Fibroblast of skin of back (primary cell): ENCODE measurements at regions not wholly inside any gene's neighbourhood (a gene's known extent, or its start where the extent isn't known, plus 50 kb on each side); places are given as distances from the start of the nearest gene placed in this dataset.
A peak's percentile ranks its signal among the peaks of the same experiment; 100 is the strongest.
"Not testable (repeated sequence)": the region's sequence is repeated elsewhere in the genome, so short reads cannot be mapped to it uniquely, and the experiment has no call there.

Experiments used
- DNase-seq: peaks from one replicate; pipeline ENCODE4 v3.0.0-alpha.2; 2013

DNA sequence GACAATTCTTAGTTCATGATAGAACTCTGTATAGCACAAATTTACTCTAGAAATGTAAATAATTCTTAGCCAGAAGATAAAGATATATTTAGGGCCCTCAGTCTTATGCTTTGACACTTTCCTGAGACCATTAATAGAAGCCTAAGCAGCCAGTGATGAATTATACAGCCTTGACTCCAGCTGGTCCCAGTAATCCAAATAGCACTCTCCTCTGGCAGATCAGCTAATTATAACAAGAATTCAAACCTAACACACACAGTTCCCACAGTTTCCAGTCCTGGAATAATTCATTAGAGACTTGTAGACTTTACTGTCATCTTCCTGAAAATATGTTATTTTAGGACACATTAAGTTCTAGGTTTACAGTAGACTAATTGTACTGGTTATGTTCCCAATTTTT lies 50.4 kb downstream of the SHOC1 start:
- no peak for DNase-seq

DNA sequence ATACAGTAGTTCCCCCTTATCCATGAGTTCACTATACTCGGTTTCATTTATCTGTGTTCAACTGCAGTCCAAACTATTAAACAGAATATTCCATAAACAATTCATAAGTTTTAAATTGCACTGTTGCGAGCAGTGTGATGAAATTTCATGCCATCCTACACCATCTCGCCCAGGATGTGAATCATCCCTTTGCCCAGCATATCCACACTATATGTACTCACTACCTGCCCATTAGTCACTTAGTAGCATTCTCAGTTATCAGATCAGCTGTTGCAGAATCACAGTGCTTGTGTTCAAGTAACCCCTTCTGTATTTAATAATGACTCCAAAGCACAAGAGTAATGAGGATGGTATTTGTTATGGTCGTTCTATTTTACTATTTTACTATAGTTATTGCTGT lies 51.5 kb downstream of the SHOC1 start:
- DNase-seq: peak; percentile 79

DNA sequence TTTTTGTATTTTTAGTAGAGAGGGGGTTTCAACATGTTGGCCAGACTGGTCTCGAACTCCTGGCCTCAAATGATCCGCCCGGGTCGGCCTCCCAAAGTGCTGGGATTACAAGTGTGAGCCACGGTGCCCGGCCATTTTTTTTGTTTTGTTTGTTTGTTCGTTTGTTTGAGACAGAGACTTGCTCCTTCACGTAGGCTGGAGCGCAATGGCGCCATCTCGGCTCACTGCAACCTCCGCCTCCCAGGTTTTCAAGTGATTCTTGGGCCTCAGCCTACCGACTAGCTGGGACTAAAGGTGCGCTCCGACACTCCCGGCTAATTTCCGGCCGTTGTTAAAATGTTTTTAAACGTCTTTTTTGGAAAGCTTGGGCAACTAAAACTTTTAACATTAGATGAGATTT lies 54.0 kb downstream of the SHOC1 start:
- no peak for DNase-seq

DNA sequence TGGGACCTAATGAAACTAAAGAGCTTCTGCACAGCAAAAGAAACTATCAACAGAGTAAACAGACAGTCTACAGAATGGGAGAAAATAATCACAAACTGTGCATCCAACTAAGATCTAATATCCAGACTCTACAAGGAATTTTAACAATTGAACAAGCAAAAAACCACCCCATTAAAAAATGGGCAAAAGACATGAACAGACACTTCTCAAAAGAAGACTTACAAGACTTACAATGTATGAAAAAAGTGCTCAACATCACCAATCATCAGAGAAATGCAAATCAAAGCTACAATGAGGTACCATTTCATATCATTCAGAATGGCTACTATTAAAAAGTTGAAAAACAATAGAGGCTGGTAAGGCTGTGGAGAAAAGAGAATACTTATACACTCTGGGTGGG lies 58.0 kb downstream of the SHOC1 start:
- DNase-seq: no peak

DNA sequence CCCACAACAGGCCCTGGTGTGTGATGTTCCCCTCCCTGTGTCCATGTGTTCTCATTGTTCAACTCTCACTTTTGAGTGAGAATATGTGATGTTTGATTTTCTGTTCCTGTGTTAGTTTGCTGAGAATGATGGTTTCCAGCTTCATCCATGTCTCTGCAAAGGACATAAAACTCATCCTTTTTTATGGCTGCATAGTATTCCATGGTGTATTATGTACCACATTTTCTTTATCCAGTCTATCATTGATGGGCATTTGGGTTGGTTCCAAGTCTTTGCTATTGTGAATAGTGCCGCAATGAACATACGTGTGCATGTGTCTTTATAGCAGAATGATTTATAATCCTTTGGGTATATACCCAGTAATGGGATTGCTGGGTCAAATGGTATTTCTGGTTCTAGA lies 59.4 kb downstream of the SHOC1 start:
- not testable (repeated sequence) for DNase-seq

DNA sequence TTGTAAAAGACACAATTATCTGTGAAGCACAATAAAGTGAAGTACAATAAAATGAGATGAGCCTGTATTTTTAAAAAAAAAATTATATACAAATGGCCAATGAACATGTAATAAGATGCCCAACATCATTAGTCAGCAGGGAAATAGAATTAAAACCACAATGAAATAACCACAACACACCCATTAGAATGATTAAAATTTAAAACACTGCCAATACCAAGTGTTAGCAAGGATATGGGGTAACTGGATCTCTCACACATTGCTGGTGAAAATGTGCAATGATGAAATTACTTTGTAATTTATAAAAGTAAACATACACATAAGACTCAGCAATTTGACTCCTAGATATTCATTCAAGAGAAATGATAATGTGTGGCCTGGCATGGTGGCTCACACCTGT lies 62.8 kb downstream of the SHOC1 start:
- DNase-seq: peak; percentile 27

DNA sequence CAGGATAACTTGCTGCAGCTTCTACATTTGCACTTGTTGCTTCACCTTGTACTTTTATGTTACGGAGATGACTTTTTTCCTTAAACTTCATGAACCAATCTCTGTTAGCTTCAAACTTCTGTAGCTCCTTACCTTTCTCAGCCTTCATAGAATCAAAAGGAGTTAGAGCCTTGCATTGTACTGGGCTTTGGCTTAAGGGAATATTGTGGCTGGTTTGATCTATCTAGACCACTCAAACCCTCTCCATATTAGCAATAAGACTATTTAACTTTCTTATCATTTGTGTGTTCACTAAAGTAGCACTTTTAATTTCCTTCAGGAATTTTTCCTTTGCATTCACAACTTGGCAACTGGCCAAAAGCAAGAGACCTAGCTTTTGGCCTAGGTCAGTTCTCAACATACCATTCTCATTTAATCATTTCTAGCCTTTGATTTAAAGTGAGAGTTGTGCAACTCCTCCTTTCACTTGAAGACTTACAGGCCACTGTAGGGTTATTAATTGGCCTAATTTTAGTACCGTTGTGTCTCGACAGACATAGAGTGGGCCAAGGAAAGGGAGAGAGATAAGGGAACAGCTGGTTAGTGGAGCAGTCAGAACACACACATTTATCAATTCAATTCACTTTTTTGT lies 63.7 kb downstream of the SHOC1 start:
- peak; percentile 25 for DNase-seq

DNA sequence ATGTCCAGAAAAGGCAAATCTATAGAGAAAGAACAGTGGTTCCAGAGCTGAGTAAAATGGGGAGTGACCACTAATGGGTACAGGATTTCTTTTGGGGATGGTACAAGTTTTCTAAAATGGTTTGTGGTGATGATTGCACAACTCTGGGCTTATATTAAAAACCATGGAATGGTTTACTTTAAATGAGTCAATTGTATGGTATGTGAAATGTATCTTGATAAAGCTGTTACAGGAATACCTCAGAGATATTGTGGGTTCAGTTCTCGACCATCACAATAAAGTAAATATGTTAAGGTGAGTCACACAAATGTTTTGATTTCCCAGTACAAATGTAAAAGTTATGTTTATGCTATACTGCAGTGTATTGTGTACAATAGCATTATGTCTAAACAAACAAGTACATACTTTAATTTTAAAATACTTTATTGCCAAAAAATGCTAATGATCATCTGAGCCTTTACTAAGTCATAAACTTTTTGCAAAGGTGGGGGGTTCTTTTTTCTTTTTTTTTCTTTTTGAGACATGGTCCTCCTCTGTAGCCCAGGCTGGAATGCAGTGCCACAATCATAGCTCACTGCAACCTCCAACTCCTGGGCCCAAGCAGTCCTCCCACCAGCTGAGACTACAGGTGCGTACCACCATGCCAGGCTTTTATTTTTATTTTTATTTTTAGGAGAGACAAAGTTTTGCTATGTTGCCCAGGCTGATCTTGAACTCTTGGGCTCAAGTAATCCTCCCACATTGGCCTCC lies 65.9 kb downstream of the SHOC1 start:
- peak; percentile 91 for DNase-seq

DNA sequence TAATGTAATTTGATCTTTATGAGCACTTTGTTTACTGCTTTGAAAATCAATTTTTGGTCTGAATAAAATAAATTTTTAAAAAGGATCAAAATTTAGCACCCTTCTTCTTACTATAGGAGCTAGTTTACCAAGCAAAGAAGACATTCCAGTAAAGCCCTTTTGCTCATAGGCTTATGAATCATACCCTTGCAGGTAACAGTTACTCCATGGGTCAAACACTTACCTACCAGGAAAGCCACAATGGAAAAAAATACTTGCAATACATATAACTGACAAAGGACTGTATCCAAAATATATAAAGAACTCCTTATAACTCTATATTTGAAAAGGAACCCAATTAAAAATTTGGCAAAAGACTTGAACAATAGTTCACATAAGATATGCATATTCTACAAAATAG lies 66.6 kb downstream of the SHOC1 start:
- no peak for DNase-seq

DNA sequence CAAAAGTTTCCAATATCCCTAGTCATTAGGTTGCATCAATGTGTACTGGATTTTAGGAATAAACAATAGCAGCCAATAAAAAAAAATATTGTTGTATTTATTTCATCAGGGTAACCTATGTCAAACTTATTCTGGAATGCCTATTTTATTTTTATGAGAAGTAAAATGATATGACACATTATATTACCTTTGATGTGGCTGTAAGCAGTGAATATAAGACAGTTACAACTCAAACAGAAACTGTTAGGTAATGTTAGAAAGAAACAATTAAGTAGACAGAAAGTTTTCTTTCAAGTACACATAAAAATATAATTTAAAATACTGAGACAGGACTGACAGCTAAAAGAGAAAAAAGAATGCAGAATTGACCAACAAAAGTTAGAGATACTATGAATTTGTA lies 65.5 kb downstream of the GNG10 start:
- no peak for DNase-seq

DNA sequence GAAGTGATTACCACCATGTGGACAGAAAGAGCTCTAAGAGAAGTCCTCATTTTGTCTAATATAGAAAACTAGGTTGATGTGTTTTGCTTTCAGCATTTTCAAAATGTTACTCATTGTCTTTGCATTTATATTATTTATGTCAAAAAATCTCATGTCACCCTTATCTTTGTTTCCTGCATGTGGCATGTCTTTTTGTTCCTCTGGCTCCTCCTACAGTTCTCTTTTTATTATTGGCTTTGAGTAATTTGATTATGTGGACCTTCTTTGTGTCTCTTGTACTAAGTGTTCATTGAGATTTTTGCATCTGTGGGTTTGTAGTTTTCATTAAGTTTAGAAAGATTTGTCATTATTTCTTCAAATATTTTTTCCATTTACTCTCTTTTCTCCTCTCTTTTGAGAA lies 58.8 kb downstream of the GNG10 start:
- DNase-seq: peak; percentile 18
